Esophagus squamous epithelium (tissue), 5 donors: ENCODE measurements at regions not wholly inside any gene's neighbourhood (a gene's known extent, or its start where the extent isn't known, plus 50 kb on each side); places are given as distances from the start of the nearest gene placed in this dataset.

Experiments used
- DNase-seq: peaks from one replicate; lab custom pipeline; 2025; lab: John Stamatoyannopoulos, UW
- H3K27ac ChIP-seq, 4 donors: fragments of 200-600 bp; sonication (generic); one replicate each; pipeline ENCODE4 v1.5.1; 2016 to 2019; ENCODE audit warnings: mild to moderate bottlenecking in 1 of 4
- H3K27me3 ChIP-seq, 4 donors: fragments of 200-600 bp; sonication (generic); 1 replicate in 3 of 4; 2 replicates in 1 of 4; pipeline versions ENCODE4 v1.5.1 to v1.6.0; 2017 to 2021; ENCODE audit warnings: antibody characterized with exemption in 1 of 4
- H3K36me3 ChIP-seq, 3 donors: fragments of 200-600 bp; sonication (generic); one replicate each; pipeline ENCODE4 v1.5.1; 2016 to 2019
- H3K4me1 ChIP-seq, 3 donors: fragments of 200-600 bp; sonication (generic); one replicate each; pipeline ENCODE4 v1.5.1; 2017 to 2019
- H3K4me3 ChIP-seq, 4 donors: fragments of 200-600 bp; sonication (generic); 1 replicate in 3 of 4; 2 replicates in 1 of 4; pipeline ENCODE4 v1.5.1; 2016 to 2019; ENCODE audit warnings: mild to moderate bottlenecking in 2 of 4, moderate library complexity in 1 of 4
- H3K9me3 ChIP-seq, 3 donors: fragments of 200-600 bp; sonication (generic); one replicate each; pipeline ENCODE4 v1.5.1; 2016 to 2019
- CTCF ChIP-seq, 6 experiments: fragments of 450-650 bp in 4 of 6; fragments of 200-600 bp in 2 of 6; sonication (generic) in 2 of 6; IDR thresholded peaks; one replicate each; pipeline ENCODE4 v1.5.1; 2016 to 2019; ENCODE audit warnings: antibody characterized with exemption in 6 of 6, mild to moderate bottlenecking in 4 of 6, moderate library complexity in 4 of 6
- POLR2A ChIP-seq, 4 donors: fragments of 450-650 bp; IDR thresholded peaks; one replicate each; pipeline ENCODE4 v1.6.1; 2017; ENCODE audit warnings: antibody characterized with exemption in 4 of 4, mild to moderate bottlenecking in 4 of 4, moderate library complexity in 3 of 4
- WGBS, 2 donors: methylation state at CpG; one replicate each; pipeline ENCODE4 v1.1.5; 2018; 5-methylcytosine and 5-hydroxymethylcytosine counted together
- intact Hi-C: fragments of 100-400 bp; cut with DNase I; formaldehyde crosslinking; loops from one replicate; pipeline ENCODE4 v1.15.0; 2022
- donor health status: DM: yes; HTN: yes; CAD: no.

- WGBS, 2 donors: 86 to 92% methylated on average over 5 of the region's 5 CpGs
Measured at GRCh38 chr5:82340799-82341198, 62.6 kb upstream of the RPS23 start.

GRCh38 chr5:82339792-82340191 is 61.6 kb upstream of the RPS23 start:
- TF ChIP-seq CTCF (IDR thresholded peaks at IDR 0.05): no peak
- TF ChIP-seq POLR2A (IDR thresholded peaks at IDR 0.05): no peak
- Histone ChIP-seq H3K4me1 (peaks cover 0 to 8% (median 0%) of the 10 kb centered on the region in 3 donors), H3K9me3 (no peaks in the 10 kb centered on the region), H3K27me3 (no peaks in the 10 kb centered on the region), H3K4me3 (no peak overlapping the region), H3K36me3 (no peaks in the 10 kb centered on the region), H3K27ac (no peak overlapping the region)
- intact Hi-C loops: no loop called here
- 56 to 86% methylated on average over 3 of the region's 3 CpGs for WGBS, 2 donors
- DNase-seq: no peak

More at GRCh38 chr5:82340799-82341198, 62.6 kb upstream of the RPS23 start:
- DNase-seq: no peak
- Histone ChIP-seq H3K4me1 (peaks cover 0 to under 1% (median 0%) of the 10 kb centered on the region in 3 donors), H3K4me3 (no peak overlapping the region), H3K27ac (no peak overlapping the region), H3K27me3 (no peaks in the 10 kb centered on the region), H3K9me3 (no peaks in the 10 kb centered on the region), H3K36me3 (no peaks in the 10 kb centered on the region)
- intact Hi-C loops: no loop called here
- TF ChIP-seq POLR2A (IDR thresholded peaks at IDR 0.05) (no peak), CTCF (IDR thresholded peaks at IDR 0.05) (no peak)

- no peaks in the 10 kb centered on the region for H3K27me3 ChIP-seq
- H3K36me3 ChIP-seq: no peaks in the 10 kb centered on the region
- intact Hi-C loops: no loop called here
- H3K9me3 ChIP-seq: no peaks in the 10 kb centered on the region
- no peak for DNase-seq
- no peak overlapping the region for H3K4me3 ChIP-seq
- H3K27ac ChIP-seq: no peak overlapping the region
- WGBS, 2 donors: 74 to 79% methylated on average over 4 to 5 of the region's 5 CpGs
- H3K4me1 ChIP-seq: peaks cover 0 to 12% (median 0%) of the 10 kb centered on the region in 3 donors
- TF ChIP-seq CTCF (IDR thresholded peaks at IDR 0.05) (no peak), POLR2A (IDR thresholded peaks at IDR 0.05) (no peak)
Measured at GRCh38 chr5:82338771-82339373, 60.7 kb upstream of the RPS23 start.

- H3K4me3 ChIP-seq: no peak overlapping the region
- H3K27me3 ChIP-seq: no peaks in the 10 kb centered on the region
- H3K9me3 ChIP-seq: no peaks in the 10 kb centered on the region
- intact Hi-C loops: no loop called here
- H3K4me1 ChIP-seq: peaks cover 0 to 12% (median 0%) of the 10 kb centered on the region in 3 donors
- WGBS, 2 donors: 86 to 92% methylated on average over 1 of the region's 1 CpG
- no peak overlapping the region for H3K27ac ChIP-seq
- H3K36me3 ChIP-seq: no peaks in the 10 kb centered on the region
- no peak for TF ChIP-seq CTCF (IDR thresholded peaks at IDR 0.05)
- TF ChIP-seq POLR2A (IDR thresholded peaks at IDR 0.05): no peak
- DNase-seq: no peak
Measured at GRCh38 chr5:82336959-82337351, 58.8 kb upstream of the RPS23 start.

GRCh38 chr5:82336226-82336958 is 58.2 kb upstream of the RPS23 start:
- TF ChIP-seq CTCF (IDR thresholded peaks at IDR 0.05): no peak
- no peak for TF ChIP-seq POLR2A (IDR thresholded peaks at IDR 0.05)

More at GRCh38 chr5:82336226-82336958, 58.2 kb upstream of the RPS23 start:
- H3K4me3 ChIP-seq: no peak overlapping the region
- no peaks in the 10 kb centered on the region for H3K36me3 ChIP-seq
- H3K9me3 ChIP-seq: no peaks in the 10 kb centered on the region
- intact Hi-C loops: no loop called here
- H3K27me3 ChIP-seq: no peaks in the 10 kb centered on the region
- no peak for DNase-seq
- H3K4me1 ChIP-seq: peaks cover 0 to 12% (median 0%) of the 10 kb centered on the region in 3 donors
- no peak overlapping the region for H3K27ac ChIP-seq
- WGBS, 2 donors: 71 to 73% methylated on average over 3 of the region's 3 CpGs
